CD4-positive, alpha-beta T cell treated with Interleukin-17A for 4 hours (primary cell): ENCODE measurements at regions not wholly inside any gene's neighbourhood (a gene's known extent, or its start where the extent isn't known, plus 50 kb on each side); places are given as distances from the start of the nearest gene placed in this dataset.
"Not testable (repeated sequence)": the region's sequence is repeated elsewhere in the genome, so short reads cannot be mapped to it uniquely, and the experiment has no call there.

Source experiments
- DNase-seq: peaks from one replicate; pipeline ENCODE4 v3.0.0-alpha.2; 2020; ENCODE audit warnings: mixed read lengths

DNA sequence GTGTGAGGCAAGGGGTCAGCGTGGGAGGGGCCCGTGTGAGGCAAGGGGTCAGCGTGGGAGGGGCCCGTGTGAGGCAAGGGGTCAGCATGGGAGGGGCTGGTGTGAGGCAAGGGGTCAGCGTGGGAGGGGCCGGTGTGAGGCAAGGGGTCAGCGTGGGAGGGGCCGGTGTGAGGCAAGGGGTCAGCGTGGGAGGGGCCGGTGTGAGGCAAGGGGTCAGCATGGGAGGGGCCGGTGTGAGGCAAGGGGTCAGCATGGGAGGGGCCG, 119.2 kb downstream of the SEPTIN14 start:
- not testable (repeated sequence) for DNase-seq

DNA sequence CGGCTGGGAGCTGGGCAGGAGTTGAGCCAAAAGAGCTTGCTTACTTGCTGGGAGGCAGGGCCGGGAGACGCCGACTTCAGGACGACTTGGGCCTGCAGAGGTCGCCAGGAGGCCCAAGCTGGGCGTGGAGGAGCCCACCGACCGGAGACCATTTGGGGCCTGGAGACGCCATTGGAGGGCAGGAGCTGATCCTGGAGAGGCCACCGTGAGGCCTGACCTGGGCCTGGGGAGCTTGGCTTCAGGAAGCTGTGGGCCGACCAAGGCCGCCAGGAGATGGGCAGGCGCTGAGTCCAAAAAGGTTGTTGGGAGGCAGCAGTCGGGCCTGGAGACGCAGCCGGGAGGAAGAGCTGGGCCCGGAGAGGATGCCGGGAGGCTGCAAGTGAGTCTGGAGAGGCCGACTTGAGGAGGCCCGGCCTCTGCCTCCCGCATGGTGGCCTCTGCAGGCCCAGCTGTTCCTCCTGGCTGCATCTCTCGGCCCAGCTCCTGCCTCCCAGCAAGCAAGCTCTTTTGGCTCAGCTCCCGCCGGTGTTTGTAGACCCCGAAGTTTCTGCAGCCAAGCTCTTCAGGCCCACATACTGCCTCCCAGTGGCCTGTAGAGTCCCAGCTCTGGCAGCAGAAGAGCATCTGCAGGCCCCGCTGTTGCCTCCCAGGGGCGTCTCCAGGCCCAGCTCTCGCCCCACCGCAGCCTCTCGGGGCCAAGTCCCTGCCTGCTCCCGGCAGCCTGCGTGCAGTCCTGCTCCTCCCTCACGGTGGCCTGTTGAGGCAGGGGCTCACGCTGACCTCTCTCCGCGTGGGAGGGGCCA, 119.7 kb downstream of the SEPTIN14 start:
- DNase-seq, result not testable (repeated sequence)

DNA sequence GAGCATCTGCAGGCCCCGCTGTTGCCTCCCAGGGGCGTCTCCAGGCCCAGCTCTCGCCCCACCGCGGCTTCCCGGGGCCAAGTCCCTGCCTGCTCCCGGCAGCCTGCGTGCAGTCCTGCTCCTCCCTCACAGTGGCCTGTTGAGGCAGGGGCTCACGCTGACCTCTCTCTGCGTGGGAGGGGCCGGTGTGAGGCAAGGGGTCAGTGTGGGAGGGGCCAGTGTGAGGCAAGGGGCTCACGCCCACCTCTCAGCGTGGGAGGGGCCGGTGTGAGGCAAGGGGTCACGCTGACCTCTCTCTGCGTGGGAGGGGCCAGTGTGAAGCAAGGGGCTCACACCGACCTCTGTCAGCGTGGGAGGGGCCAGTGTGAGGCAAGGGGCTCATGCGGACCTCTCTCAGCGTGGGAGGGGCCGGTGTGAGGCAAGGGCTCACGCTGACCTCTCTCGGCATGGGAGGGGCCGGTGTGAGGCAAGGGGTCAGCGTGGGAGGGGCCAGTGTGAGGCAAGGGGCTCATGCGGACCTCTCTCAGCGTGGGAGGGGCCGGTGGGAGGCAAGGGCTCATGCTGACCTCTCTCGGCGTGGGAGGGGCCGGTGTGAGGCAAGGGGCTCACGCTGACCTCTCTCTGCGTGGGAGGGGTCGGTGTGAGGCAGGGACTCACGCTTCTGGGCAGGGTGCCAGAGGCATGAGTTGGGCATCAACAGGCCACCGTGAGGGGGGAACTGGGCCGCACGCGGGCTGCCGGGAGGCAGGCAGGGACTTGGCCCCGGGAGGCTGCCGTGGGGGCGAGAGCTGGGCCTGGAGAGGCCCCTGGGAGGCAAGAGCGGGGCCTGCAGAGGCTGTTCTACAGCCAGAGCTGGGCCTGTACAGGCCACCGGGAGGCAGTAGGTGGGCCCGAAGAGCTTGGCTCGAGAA, 120.6 kb downstream of the SEPTIN14 start:
- DNase-seq, result not testable (repeated sequence)

DNA sequence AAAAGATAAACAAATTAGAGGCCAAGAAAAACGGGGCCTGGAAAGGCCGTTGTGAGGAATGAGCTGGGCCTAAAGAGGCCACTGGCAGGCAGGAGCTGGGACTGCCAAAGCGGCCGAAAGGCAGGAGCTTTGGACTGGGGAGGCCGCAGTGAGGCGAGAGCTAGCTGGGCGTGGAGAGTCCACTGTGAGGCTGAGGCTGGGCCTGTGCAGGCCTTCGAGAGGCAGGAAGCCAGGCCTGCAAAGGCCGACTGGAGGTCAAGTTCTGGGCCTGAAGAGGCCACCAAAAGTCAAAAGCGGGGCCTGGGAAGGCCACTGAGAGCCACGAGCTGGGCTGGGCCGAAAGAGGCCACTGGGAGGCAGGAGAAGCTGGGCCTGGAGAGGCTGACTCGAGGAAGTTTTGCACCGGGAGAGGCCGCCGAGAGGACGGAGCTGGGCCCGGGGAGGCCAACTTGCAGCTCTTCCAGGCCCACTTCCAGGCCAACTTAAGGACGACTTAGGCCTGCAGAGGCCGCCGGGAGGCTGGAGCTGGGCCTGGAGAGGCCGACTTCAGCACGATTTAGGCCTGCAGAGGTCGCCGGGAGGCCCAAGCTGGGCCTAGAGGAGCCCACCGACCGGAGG, 121.8 kb downstream of the SEPTIN14 start:
- not testable (repeated sequence) for DNase-seq

DNA sequence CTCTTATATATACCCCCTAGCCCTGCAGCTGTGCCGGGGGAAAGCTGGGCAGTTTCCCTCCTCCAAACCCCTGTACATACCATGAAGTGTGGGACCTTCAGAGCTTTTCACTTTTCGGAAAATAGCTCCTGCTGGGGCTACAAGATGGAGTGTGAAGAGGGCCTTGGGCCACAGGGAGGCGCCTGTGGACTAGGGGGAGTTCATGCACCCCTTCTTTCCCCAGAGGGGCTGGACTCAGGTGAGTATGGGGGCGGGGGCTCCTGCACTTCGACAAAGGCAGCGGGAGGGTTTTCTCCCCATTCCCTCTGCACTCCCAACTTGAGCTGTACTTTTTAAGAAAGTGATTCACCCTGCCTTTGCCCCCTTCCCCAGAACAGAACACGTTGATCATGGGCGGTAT, 122.5 kb downstream of the SEPTIN14 start:
- DNase-seq, result not testable (repeated sequence)

DNA sequence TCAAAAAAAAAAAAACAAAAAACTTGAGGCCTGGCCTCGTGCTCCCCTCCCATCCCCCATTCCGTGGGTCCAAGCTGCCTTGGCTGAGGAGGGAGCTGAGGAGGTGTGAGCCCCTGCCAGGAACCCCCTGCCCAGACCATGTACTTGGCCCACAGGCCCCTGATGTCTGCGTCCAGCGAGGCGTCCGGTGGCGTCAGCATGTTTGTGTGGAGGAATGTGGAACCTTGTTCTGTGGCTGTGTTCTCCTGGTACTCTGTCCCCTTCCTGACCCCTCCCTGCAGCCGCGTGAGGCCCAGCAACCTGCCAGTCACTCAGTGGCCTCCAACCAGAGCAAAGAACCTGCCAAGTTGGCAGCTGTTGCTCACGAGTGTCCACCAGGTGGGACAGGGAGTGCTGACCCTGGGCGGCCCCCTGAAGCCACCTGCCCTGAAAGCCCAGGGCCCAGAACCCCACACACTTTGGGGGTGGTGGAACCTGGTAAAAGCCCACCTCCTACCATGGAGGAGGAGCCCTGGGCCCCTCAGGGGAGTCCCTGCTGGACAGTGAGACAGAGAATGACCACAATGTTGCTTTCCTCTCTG, 125.8 kb downstream of the SEPTIN14 start:
- not testable (repeated sequence) for DNase-seq

DNA sequence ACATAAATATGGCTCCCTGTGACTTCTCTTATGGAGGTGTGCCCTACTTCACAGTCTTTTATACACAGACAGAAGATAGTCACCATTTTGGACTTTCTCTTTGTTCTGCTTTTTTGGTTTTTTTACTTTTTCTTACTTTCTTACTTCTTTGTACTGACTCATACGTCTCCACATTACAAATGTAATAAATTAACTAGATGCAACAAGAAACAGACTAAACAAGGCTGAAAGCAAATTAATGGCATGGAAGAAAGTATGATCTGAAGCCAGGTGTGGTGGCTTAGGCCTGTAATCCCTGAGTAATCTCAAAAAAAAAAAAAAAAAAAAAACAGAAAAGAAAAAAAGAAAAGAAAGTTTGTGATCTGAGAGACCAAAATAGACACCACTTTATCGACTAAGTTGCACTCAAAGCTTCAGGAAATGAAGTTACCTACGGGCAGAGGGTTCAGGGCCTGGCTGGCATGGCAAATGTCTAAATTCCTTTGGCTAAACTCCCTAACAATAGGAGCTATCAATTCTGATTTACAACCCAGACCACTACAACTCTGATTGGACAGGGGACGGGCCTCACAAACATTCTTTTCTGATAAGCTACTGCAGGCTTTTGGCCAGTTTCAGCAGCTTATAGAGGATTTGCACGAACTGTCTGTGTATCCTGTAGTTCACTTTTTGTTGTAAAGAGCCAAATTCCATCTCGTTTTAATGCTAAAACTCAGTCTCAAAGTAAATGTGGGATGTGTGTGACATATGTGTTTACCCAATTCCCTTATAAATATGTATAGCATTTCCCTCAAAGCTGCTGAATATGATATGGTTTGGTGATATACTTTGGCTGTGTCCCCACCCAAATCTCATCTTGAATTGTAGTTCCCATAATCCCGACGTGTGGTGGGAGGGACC, 129.1 kb downstream of the SEPTIN14 start:
- no peak for DNase-seq

DNA sequence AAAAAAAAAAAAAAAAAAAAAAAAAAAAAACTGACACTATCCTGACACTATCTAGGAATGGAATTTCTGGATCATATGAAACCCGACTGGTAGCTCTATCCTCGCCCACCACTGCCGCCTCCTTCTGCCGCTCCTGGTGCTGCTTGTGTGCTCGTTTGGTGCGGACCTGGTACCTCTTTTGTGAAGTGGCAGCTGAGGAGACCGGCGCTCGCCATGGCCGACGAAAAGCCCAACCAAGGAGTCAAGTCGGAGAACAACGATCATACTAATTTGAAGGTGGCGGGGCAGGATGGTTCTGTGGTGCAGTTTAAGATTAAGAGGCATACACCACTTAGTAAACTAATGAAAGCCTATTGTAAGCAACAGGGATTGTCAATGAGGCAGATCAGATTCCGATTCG, 130.6 kb downstream of the SEPTIN14 start:
- DNase-seq, result no peak

DNA sequence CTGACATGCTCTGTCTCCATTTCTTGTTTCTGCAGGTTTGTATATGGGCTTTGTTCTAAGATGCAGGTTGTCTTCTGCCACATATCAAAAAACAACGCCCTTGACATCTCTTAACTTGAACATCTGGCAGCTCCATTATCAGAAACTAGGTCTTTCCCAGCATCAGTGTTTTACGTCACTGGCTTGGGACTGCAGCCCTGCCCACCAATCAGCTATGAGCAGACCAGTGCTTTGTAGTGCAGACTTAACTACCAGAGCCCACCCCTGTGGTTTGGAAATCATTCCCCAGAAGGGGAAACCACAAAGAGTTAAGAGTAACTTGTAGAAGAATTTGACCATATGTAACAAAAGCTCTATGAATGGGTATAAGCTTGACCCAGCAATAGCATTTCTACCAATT, 132.4 kb downstream of the SEPTIN14 start:
- no peak for DNase-seq

DNA sequence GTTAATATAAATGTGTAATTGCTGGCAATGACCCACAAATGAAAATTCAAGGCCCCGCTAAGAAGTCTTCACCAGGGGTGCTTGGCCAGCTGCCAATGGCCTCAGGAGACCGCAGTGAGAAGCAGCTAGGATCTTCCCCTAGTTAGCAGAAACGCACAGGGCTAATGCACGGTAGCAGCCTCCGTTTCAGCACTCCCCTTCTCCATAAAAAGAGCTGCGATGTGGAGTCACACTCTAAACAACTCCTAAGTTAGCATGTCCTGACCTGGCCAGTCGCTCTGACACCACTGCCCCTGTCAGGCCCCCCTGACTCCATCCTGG, 139.0 kb downstream of the SEPTIN14 start:
- DNase-seq, result no peak

DNA sequence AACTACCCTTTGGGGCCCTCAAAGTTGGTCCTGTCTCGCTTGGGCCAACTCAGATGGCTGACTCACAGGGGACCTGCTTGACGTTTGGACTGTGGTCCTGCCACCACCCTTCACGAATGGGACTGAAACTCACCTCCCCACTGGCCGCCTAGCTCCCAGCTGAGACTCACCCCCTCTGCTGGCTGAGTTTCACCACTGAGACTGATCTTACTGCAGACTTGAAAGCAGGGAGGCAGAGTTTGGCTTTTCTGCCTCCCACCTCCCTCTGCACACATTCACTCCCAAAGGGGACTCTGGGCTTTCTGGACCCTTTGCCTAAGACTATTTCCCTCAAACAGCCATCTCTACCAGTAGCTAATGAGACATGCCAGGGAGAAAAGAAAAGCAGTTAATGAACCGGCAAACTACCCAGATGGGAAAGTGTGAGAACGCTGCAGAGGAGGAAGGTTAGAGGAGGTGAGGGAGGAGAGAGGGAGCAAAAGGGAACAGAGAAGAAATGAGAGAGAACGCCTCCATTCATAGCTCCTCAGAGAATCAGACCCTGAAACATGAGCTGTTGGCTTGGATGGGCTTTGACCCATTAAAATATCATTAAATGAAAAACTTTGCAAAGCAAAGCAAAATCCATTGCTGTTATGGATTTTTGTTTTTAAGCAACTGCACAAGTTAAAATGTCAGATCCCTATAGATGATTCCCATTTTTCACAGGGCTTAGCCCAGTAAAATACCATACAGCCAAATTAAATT, 139.5 kb downstream of the SEPTIN14 start:
- not testable (repeated sequence) for DNase-seq

DNA sequence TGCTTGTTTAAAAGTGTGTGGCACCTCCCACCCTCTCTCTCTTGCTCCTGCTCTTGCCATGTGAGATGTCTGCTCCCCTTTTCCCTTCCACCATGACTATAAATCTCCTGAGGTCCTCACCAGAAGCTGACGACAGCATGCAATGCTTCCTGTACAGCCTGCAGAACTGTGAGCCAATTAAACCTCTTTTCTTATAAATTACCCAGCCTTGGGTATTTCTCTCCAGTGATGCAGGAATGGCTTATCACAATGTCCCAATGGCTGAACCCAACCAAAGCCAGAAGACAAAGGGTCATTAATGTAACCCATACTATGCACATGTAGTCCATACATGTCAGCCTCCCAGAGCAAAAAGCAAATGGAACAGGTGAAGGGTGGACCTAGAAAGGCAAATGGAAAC, 141.5 kb downstream of the SEPTIN14 start:
- not testable (repeated sequence) for DNase-seq

DNA sequence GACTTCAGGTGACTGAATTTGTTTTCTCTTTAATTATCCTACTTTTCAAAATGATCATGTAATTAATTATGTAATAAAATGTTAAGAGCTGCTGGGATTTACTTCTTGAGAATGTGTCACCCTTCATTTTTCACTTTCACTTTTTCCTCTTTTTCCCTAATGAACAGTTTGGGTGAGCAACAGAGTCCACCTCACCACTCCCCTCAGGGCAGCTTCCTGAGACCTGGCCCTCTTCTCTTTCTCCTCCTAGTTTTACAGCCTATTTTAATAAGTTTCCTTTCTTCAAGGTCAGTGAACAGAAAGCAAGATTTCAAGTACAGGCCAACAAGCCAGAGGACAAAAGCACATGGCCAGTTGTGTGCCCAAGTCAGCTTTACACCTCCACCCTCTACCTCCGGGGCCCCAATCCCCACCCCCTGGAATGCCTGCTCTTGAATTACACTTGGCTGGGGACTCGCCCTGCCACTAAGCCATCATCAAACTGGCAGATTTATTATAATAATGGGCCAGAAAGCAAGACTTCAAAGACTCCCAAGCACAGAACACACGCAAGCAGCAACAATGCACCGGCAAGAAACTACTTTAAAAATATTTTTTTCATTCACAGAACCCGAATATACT, 143.1 kb upstream of the VOPP1 start:
- DNase-seq, result not testable (repeated sequence)

DNA sequence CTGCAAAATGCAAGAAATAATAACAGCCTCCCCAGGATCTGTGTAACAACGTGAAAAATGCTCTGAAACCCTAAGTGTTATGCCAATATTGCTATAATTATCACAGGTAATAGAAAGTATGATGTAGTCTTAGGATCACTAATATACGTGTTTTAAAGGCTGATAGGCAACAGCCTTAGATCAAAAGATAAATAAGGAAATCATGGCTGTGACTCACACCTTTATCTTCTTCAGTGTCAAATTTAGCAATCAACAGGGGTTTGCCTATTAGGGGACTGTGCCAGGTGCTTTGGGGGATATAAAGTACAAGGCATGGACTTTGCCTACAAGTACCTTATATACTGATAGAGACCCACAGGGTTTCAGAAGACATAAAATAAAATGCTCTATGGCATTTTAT, 142.1 kb upstream of the VOPP1 start:
- not testable (repeated sequence) for DNase-seq

DNA sequence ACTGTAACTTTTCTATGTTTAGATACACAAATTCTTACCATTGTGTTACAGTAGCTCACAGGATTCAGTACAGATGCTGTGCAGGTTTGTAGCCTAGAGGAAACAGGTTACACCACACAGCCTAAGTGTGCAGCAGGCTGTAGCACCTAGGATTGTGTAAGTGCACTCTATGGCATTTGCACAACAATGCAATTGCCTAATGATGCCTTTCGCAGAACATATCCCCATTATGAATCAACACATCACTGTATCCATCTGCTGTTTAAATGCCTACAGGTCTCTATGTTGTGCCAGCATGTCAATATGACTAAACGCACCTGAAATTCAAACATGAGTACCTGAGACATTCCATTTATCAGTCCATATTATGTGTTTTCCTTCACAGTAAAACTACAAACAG, 138.0 kb upstream of the VOPP1 start:
- not testable (repeated sequence) for DNase-seq

DNA sequence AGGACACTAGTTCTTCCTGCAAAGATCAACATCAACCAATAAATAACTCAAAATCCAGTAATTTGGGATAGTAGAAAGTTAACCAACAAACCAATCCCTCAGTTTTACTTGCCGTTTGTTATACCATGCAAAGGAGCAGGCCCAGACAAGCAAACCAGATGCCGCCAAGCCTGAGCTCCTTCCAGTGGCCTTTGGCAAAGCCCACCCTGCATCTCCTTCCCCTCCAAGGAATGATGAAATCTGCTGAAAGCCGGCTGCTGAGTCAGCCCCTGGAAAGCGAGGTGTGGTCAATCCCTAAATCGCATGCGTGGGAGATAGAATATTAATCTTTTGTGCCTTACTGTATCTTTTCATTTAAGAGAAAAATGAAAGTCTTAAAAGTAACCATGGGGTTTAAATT, 135.7 kb upstream of the VOPP1 start:
- DNase-seq, result not testable (repeated sequence)

DNA sequence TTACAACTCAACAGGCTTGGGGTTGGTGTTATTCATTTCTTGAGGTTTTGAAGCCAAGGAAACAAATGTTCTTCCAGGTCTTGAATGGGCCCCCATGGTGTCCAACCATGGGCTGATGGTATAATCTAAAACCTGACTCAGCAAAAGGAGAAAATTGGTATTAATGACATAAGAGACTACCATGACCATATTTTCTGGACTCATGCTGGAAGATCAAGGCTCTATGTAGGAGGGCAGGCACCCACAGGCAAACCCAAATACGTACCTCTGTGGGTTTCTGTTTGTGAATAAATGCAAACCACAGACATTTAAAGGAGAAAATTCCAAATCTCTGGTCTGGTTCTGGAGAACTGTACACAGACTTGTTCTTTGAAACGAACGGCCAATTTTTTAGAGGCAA, 135.1 kb upstream of the VOPP1 start:
- not testable (repeated sequence) for DNase-seq

DNA sequence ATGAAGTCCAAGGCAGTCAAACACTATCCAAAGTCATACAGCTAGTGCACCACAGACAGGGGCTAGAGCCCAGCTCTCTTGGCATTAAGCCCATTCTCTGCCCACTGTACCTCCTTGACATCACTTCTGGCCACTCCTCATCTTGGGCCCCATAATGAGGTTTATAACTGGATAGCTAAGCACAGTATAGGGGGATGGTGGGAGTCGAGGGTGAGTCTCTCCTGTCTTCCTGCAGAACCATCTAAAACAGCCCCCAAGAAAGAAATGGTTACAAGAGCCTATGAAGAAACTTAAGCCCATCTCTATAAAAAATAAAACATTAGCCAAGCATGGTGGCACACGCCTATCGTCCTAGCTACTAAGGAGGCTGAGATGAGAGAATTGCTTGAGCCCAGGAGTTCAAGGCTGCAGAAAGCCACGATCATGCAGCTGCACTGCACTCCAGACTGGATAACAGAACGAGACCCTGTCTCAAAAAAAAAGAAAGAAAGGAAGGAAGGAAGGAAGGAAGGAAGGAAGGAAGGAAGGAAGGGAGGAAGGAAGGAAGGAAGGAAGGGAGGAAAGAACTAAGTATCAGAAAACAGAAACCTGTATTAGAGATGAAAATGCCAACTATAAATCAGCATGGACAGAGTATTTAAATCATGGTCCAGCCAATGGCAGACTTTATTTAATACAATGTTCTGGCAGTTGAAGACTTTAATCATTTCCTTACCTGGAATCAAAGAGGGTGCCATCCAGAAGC, 134.3 kb upstream of the VOPP1 start:
- not testable (repeated sequence) for DNase-seq

DNA sequence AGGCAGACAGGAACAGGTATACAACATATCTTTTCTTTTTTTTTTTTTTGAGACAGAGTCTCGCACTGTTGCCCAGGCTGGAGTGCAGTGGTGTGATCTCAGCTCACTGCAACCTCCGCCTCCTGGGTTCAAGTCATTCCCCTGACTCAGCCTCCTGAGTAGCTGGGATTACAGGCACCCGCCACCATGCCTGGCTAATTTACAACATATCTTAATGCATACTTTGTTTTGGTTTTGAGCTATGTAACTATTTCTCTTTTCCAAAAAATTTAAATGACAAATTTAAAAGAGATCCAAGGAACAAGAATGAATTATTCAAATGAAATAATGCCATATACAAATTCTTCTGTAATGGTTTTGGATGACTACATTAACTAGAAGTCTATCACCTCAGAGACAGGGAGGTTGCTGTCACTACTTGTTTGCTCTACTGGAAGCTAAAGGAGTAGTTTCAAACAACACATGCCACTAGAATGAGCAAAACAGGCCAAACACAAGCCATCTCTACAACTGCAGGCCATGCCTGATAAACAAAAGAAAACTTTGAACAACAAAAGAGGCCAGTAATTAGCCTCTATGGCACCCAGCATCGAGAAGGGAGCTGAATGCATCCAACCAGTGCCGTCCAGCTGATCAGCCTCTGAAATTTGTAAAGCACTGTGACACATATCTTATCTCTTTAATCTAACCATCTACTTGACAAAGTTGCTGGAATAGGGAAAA, 133.6 kb upstream of the VOPP1 start:
- not testable (repeated sequence) for DNase-seq

DNA sequence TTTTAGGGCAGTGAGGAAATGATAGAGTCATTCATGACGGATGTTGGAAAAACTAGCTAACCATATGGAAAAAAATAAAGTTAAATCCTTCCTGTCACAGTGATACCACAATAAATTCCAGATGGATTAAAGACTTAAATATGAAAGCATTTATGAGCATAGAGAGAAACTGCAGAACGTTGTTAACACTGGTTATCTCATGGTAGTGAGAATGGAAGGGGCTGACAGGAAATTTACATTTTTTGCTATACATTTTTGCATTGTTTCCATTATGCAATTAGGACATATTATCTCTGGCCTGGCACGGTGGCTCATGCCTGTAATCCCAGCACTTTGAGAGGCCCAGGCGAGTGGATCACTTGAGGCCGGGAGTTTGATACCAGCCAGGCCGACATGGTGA, 130.5 kb upstream of the VOPP1 start:
- not testable (repeated sequence) for DNase-seq
